NCI-H2227 (cell line): ENCODE measurements at regions not wholly inside any gene's neighbourhood (a gene's known extent, or its start where the extent isn't known, plus 50 kb on each side); places are given as distances from the start of the nearest gene placed in this dataset.
"Not testable (repeated sequence)": the region's sequence is repeated elsewhere in the genome, so short reads cannot be mapped to it uniquely, and the experiment has no call there.

ENCODE experiments used
- DNase-seq: peaks from one replicate; lab custom pipeline; 2025; ENCODE audit not compliant: unreplicated experiment; lab: John Stamatoyannopoulos, UW

GRCh38 chr13:50410921-50411746, 395.9 kb downstream of the KCNRG start:
- DNase-seq: no peak

GRCh38 chr13:50412046-50412617, 396.9 kb downstream of the KCNRG start:
- DNase-seq: no peak

GRCh38 chr13:50414640-50415039, 399.4 kb downstream of the KCNRG start:
- DNase-seq: no peak

DNA sequence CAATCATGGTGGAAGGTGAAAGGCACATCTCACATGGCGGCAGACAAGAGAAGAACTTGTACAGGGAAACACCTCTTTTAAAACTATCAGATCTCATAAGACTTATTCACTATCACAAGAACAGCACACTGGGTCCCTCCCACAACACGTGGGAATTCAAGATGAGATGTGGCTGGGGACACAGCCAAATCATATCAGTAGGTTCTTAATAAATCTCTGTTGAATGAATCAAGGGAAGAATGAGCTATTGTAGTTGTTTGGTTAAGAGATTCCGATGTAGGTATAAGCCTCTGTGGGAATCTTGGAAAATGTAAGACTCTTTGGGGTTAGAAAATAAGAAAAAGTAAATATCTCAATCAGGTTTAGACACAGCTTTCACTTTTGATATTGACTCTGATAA, 400.2 kb downstream of the KCNRG start:
- no peak for DNase-seq

DNA sequence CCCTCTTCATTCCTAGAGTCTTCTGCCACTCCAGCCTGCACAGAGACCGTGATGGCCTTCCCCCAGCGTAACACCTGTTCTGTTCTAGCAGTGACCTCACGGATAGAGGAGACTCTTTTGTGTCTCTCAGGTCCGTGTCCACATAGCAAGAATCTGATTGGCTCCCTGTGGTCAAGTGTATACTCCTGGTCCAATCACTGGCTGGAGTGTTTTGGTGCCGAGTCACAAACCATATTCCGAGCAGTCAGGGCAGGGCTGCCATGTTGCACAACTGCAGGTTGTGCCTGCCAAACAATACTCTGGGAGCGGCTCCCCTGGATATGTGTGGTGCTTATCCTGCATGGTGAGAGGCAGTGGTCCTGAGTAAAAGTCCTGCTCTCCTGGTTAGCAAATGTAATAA, 402.4 kb downstream of the KCNRG start:
- DNase-seq: no peak

- no peak for DNase-seq
Observed at GRCh38 chr13:50419331-50419865, 404.2 kb downstream of the KCNRG start.

DNA sequence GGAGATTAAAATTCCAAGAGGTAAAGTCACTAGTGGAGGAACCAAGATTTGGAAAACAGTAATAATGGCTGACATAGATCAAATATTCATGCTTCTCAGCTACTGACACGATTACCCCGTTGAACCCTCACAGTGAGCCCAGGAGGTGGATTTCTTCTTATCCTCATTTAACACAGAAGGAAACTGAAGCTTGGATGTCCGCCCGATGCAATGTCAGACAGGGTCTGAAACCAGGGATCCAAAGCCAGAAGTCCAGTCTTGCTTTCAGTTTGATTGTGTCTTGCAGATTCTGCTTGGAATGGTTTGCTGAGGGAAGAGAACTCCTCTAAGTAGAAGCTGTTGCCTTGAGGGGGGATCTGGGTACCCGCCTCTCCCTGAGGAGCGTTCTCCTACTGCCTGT, 404.7 kb downstream of the KCNRG start:
- DNase-seq: no peak

DNA sequence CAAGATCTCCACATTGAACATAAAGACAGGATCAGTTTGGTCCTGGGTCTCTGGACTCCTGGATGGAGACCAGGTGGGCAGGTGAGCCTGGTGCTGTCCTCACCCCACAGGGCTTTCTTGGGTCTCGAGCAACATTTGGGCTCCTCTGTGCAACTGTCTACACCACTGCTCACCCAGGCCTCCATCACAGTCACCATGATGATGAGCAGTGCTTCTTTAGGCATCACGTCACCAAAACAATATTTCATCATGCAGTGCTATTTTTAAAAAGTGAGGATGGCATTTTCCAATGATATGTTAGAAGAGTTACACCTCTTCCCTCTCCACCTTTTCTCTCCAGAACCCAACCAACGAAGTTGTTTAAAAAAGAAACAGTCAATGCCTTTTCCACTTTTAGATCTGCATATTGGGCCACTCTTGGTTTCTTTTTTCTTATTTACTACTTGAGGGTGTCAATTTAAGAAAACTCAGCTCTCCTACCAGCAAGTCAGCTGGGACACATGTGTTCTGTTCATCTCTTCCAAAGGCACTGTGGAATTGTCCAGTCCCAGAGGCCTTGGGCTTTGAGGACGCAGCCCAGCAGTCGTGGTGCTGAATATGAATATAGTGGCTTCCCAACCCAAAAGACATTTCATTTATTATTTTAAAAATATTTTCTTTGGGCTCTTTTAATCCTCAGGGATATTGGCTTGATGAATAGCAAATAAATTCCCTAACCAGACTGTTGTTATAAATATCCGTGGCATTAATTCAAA, 405.7 kb downstream of the KCNRG start:
- no peak for DNase-seq

DNA sequence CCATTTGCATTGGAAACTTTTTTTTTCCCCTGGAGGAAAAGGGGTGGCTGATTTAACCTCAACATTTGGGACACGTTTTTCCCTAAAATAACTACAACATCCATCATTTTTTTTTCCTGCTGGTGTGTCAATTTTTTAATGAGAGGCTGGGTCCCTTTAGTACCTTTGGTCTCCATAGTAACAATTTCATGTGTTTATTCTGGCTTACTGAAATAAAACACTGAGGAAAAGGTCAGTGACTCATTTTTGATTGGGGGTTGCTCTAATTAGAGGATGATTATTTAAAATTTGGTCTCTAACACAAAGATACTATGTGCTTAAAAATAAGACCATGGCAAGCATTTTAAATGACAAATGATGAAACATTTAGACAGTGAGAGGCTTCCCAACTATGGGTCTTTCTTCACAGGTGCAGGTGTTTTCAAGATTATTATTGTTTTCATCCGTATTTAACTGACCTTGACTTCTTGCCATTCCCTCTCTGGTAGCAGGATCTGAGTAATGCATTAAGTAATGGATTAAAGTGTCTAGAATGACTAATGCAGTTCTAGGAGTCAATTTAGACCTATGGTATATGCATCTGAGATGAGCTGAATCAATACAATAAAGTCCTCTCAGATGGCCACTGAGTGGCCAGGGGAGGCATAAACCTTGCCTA, 406.4 kb downstream of the KCNRG start:
- peak; percentile 42 for DNase-seq

GRCh38 chr13:50422181-50423148, 407.2 kb downstream of the KCNRG start:
- no peak for DNase-seq

GRCh38 chr13:50424993-50425392, 409.7 kb downstream of the KCNRG start:
- no peak for DNase-seq

- no peak for DNase-seq
Observed at GRCh38 chr13:50425772-50426171, 410.5 kb downstream of the KCNRG start.

- no peak for DNase-seq
Observed at GRCh38 chr13:50426927-50427326, 411.7 kb downstream of the KCNRG start.

DNA sequence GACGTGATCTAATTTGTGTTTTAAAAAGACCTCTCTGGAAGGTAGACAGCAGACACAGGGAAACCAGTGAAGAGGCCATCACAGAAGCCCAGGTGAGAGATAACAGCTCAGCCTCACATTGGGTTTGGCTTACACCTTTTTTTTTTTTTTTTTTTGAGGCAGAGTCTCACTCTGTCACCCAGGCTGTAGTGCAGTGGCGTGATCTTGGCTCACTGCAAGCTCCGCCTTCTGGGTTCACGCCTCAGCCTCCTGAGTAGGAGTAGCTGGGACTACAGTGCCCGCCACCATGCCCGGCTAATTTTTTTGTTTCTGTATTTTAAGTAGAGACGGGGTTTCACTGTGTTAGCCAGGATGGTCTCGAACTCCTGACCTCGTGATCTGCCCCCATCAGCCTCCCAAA, 412.3 kb downstream of the KCNRG start:
- DNase-seq: not testable (repeated sequence)

GRCh38 chr13:50428183-50428877, 413.1 kb downstream of the KCNRG start:
- no peak for DNase-seq

DNA sequence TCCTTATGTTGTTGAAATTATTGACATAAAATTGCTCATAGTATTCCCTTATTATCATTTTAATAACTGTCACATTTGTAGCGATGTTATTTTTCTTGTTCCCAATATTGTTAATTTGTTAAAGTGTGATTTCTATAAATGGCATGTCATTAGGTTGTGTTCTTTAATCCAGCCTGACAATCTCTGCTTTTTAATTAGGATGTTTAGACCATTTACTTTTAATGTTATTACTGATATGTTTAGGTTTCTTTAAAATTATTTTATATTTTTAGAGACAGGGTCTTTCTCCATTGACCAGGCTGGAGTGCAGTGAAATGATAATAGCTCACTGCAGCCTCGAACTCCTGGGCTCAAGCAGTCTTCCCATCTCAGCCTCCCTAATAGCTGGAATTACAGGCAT, 408.5 kb downstream of the DLEU7 start:
- no peak for DNase-seq

DNA sequence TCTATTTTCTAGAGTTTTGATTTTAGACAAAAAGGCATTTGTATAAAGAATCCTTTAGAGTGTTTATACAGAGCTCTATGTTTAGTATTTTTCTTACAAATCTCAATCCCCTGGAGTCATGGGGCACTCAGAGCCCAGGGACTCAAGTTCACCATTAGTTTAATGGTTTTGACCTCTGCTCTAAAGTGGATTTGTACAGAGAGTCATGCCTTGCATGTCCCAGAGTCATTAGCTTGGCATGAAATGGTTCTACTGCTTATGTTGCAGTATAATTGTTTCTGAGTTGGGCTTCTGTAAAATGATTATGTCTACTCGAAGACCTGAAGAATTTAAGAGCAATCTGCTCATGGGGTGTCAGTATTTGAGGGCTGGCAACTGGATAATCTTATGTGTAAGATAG, 406.2 kb downstream of the DLEU7 start:
- DNase-seq: no peak

DNA sequence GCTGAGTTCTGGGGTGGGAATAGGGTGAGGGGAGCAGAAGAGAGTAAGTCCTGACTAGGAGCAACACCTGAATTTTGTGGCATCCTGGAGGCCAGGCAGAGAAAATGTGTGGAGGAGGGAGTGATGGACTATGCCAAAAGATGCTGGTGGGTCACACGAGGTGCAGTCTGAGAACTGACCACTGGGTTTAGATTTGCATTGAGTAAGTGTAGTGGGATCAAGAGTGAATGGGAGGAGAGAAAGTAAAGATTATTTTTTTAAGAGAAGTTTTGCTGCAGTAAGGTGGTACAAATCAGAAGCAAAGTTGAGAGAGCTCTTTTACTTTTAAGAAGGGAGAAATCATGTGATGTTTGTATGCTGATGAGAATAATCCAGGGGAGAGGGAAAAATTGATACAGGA, 405.1 kb downstream of the DLEU7 start:
- no peak for DNase-seq

GRCh38 chr13:50441130-50441529, 402.4 kb downstream of the DLEU7 start:
- DNase-seq: no peak

- no peak for DNase-seq
Observed at GRCh38 chr13:50444726-50445125, 398.8 kb downstream of the DLEU7 start.
